ENCODE measurements at regions not wholly inside any gene's neighbourhood (a gene's known extent, or its start where the extent isn't known, plus 50 kb on each side); places are given as distances from the start of the nearest gene placed in this dataset.

DNA sequence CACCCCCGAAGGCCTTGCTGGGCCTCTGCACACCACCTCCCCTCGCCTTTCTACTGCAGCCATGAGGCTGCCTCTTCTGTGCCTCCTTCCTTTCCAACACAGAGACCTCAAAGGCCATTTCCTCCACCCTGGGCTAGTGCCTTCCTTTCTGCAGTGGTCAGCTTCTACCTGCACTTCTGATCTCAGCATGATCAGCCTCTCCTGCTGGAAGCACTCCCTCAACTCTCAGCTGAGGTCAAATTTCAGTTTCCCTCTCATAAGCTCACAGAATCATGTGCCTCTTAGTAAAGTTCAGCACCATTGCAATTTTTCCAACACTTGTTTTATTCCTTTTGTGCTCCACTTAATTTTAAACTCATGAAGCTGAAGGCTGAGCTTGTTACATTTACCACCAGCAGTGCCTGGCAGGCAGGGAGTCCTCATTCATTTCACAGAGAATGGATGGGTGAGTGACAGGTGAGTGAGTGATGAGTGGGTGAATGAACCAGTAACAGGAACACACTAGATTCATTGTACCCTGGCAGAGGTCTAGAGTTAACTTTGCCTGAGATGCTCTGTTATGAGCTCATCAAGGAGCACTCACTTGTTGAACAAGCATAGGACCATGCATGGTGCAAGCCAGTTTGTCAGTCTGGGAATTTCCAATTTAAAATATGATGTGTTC, 124.0 kb upstream of the PRSS58 start:
- no peak for TF ChIP-seq RAD21 (IDR thresholded peaks at IDR 0.05; ENCODE audit: low read depth)
- no peak for TF ChIP-seq POLR2AphosphoS5 (IDR thresholded peaks at IDR 0.05; ENCODE audit: low read depth, low read length)
- TF ChIP-seq CEBPB (IDR thresholded peaks at IDR 0.05; ENCODE audit: low read depth): no peak
- TF ChIP-seq FOSL1 (IDR thresholded peaks at IDR 0.05; ENCODE audit: low read depth): no peak
- no peak for TF ChIP-seq EZH2 (IDR thresholded peaks at IDR 0.05)
- no peak for TF ChIP-seq SRF (IDR thresholded peaks at IDR 0.05; ENCODE audit: low read depth)
- no peak for TF ChIP-seq CTCF (IDR thresholded peaks at IDR 0.05 in 2 of 3, conservative IDR thresholded peaks at IDR 0.05 in 1 of 3; ENCODE audit: borderline replicate concordance in 1 of 3, insufficient read depth in 1 of 3, low read depth in 2 of 3, low read length in 2 of 3)
- no peak for TF ChIP-seq ZFX (IDR thresholded peaks at IDR 0.05)
- TF ChIP-seq SP1 (IDR thresholded peaks at IDR 0.05; ENCODE audit: low read depth): no peak
- TF ChIP-seq YY1 (IDR thresholded peaks at IDR 0.05; ENCODE audit: extremely low read depth, insufficient replicate concordance, low read depth, low read length): no peak
- TF ChIP-seq JUND (IDR thresholded peaks at IDR 0.05): no peak
- no peak overlapping the region for H3K27ac ChIP-seq (ENCODE audit: low read depth, low read length)
- H3K27me3 ChIP-seq (ENCODE audit: insufficient read depth, low read length): no peaks in the 10 kb centered on the region
- H3K9ac ChIP-seq (ENCODE audit: low read length): no peak overlapping the region
- no peaks in the 10 kb centered on the region for H3K9me3 ChIP-seq (ENCODE audit: control insufficient read depth in 1 of 2, insufficient read depth in 1 of 2, low read depth in 1 of 2, low read length in 2 of 2)
- no peaks in the 10 kb centered on the region for H3K36me3 ChIP-seq (ENCODE audit: control insufficient read depth in 1 of 2, insufficient read depth in 2 of 2, low read length in 2 of 2)
- no peak for DNase-seq (ENCODE audit: low read depth, low spot score)
- ChIA-PET POLR2A (no interaction called here), RAD21 (ENCODE audit: low non-redundant PET in 1 of 2, low total read pairs in 2 of 2, uncharacterized antibody in 2 of 2, unreplicated experiment in 2 of 2) (no interaction called here), CTCF (interaction anchor here (1.2 kb wide), 1 partner anchor 31 kb away, joined by 3 read pairs; no protein-coding TSS in a partner anchor)
- no peak overlapping the region for H3K4me3 ChIP-seq (replicated peaks in 1 of 2; ENCODE audit: low read depth in 1 of 2, low read length in 2 of 2)
- H4K20me1 ChIP-seq (ENCODE audit: insufficient read depth): no peaks in the 10 kb centered on the region
- peaks cover 0 to 13% of the 10 kb centered on the region in 2 experiments; a peak in 1 of 4 replicates for H3K4me1 ChIP-seq (ENCODE audit: control insufficient read depth in 1 of 2, insufficient read depth in 2 of 2, low read length in 2 of 2)
- no peaks in the 10 kb centered on the region for H3K79me2 ChIP-seq (ENCODE audit: insufficient read depth, low read length)
- no TSS peak for BruUV-seq (replicated peaks)
- H2AFZ ChIP-seq (ENCODE audit: low read depth, low read length, poor library complexity, severe bottlenecking): no peak overlapping the region
- H3K4me2 ChIP-seq (ENCODE audit: low read length): no peak overlapping the region
- H3K9me2 ChIP-seq (ENCODE audit: insufficient read depth): no peaks in the 10 kb centered on the region
- intact Hi-C loops (cut with micrococcal nuclease): no loop called here
- ATAC-seq: no peak

Data from HCT116 (cell line).